Mesenchymal stem cell (in vitro differentiated cells and primary cell): ENCODE measurements at regions not wholly inside any gene's neighbourhood (a gene's known extent, or its start where the extent isn't known, plus 50 kb on each side); places are given as distances from the start of the nearest gene placed in this dataset.

Experiments used
- DNase-seq: peaks from one replicate; pipeline ENCODE4 v3.0.0-alpha.2; 2013
- H2AFZ ChIP-seq: one replicate; pipeline ENCODE4 v1.6.1; 2013; ENCODE audit warnings: low read depth, mild to moderate bottlenecking, control low read depth, inconsistent platforms, low read length, moderate library complexity
- H2AK5ac ChIP-seq: 2 replicates; pipeline ENCODE4 v1.6.1; 2013; ENCODE audit warnings: low read length, moderate library complexity, mild to moderate bottlenecking, inconsistent platforms; ENCODE audit not compliant: severe bottlenecking
- H2BK120ac ChIP-seq: one replicate; pipeline ENCODE4 v1.6.1; 2013; ENCODE audit warnings: low read depth, mild to moderate bottlenecking, inconsistent platforms, low read length, moderate library complexity
- H2BK12ac ChIP-seq, 2 experiments: one replicate each; pipeline ENCODE4 v1.6.1; 2013; ENCODE audit warnings: inconsistent platforms in 2 of 2, low read length in 2 of 2, mild to moderate bottlenecking in 2 of 2, moderate library complexity in 2 of 2, control low read depth in 1 of 2
- H2BK15ac ChIP-seq: one replicate; pipeline ENCODE4 v1.6.1; 2013; ENCODE audit warnings: mild to moderate bottlenecking, low read depth, inconsistent platforms; ENCODE audit not compliant: poor library complexity, severe bottlenecking
- H2BK5ac ChIP-seq: 2 replicates; pipeline ENCODE4 v1.6.1; 2013; ENCODE audit warnings: low read depth, mild to moderate bottlenecking, low read length, control low read depth, inconsistent platforms; ENCODE audit not compliant: poor library complexity, severe bottlenecking
- H3K14ac ChIP-seq, 2 experiments: one replicate each; pipeline ENCODE4 v1.6.1; 2013; ENCODE audit warnings: inconsistent platforms in 2 of 2, low read length in 2 of 2, control low read depth in 1 of 2, mild to moderate bottlenecking in 1 of 2, moderate library complexity in 1 of 2
- H3K18ac ChIP-seq, 2 experiments: one replicate each; pipeline ENCODE4 v1.6.1; 2013; ENCODE audit warnings: inconsistent platforms in 2 of 2, low read length in 2 of 2, control low read depth in 1 of 2, low read depth in 1 of 2, mild to moderate bottlenecking in 1 of 2
- H3K23ac ChIP-seq, 2 experiments: one replicate each; pipeline ENCODE4 v1.6.1; 2013; ENCODE audit warnings: inconsistent platforms in 2 of 2, low read length in 2 of 2, mild to moderate bottlenecking in 2 of 2, moderate library complexity in 2 of 2, control low read depth in 1 of 2
- H3K27ac ChIP-seq: 2 replicates; pipeline ENCODE4 v1.5.1; 2013; ENCODE audit warnings: mild to moderate bottlenecking, moderate library complexity, low read length, control low read depth, inconsistent platforms; ENCODE audit not compliant: poor library complexity, severe bottlenecking
- H3K27me3 ChIP-seq, 2 experiments: 2 replicates each; pipeline versions ENCODE4 v1.6.1 to v1.7.0; 2013; ENCODE audit warnings: low read length in 2 of 2, mild to moderate bottlenecking in 2 of 2, moderate library complexity in 2 of 2, control low read depth in 1 of 2, inconsistent platforms in 1 of 2; ENCODE audit not compliant: control insufficient read depth in 1 of 2, insufficient read depth in 1 of 2
- H3K36me3 ChIP-seq, 2 experiments: 2 replicates each; pipeline versions ENCODE4 v1.6.1 to v1.7.0; 2013; ENCODE audit warnings: low read length in 2 of 2, control low read depth in 1 of 2, inconsistent platforms in 1 of 2, low read depth in 1 of 2, mild to moderate bottlenecking in 1 of 2; ENCODE audit not compliant: insufficient read depth in 2 of 2, control insufficient read depth in 1 of 2
- H3K4ac ChIP-seq, 2 experiments: one replicate each; pipeline ENCODE4 v1.6.1; 2013; ENCODE audit warnings: inconsistent platforms in 2 of 2, low read length in 2 of 2, mild to moderate bottlenecking in 2 of 2, moderate library complexity in 2 of 2, control low read depth in 1 of 2, low read depth in 1 of 2
- H3K4me1 ChIP-seq: 2 replicates; pipeline ENCODE4 v1.6.1; 2013; ENCODE audit warnings: low read depth, low read length, control low read depth; ENCODE audit not compliant: control insufficient read depth, insufficient read depth
- H3K4me2 ChIP-seq: 2 replicates; pipeline ENCODE4 v1.6.1; 2013; ENCODE audit warnings: low read length, mild to moderate bottlenecking, inconsistent platforms; ENCODE audit not compliant: poor library complexity, severe bottlenecking
- H3K4me3 ChIP-seq, 2 experiments: 2 replicates each; pipeline versions ENCODE4 v1.5.1 to v1.7.0; 2013; ENCODE audit warnings: low read length in 2 of 2, mild to moderate bottlenecking in 2 of 2, control low read depth in 1 of 2, low read depth in 1 of 2; ENCODE audit not compliant: insufficient read depth in 1 of 2
- H3K79me1 ChIP-seq: replicated peaks from 2 replicates; pipeline ENCODE4 v1.6.1; 2013; ENCODE audit warnings: mild to moderate bottlenecking, control low read depth, low read length, inconsistent platforms; ENCODE audit not compliant: poor library complexity, severe bottlenecking
- H3K9ac ChIP-seq: 2 replicates; pipeline ENCODE4 v1.7.0; 2013; ENCODE audit warnings: mild to moderate bottlenecking, low read length, moderate library complexity
- H3K9me3 ChIP-seq: 2 replicates; pipeline ENCODE4 v1.7.0; 2013; ENCODE audit warnings: mild to moderate bottlenecking, low read length; ENCODE audit not compliant: control insufficient read depth
- H4K8ac ChIP-seq: one replicate; pipeline ENCODE4 v1.6.1; 2013; ENCODE audit warnings: inconsistent platforms, mild to moderate bottlenecking, low read length, moderate library complexity
- H4K91ac ChIP-seq: one replicate; pipeline ENCODE4 v1.6.1; 2013; ENCODE audit warnings: mild to moderate bottlenecking, low read length, inconsistent platforms
- WGBS: methylation state at CpG from one replicate; pipeline ENCODE4 v1.1.7; 2013; ENCODE audit warnings: mixed read lengths; 5-methylcytosine and 5-hydroxymethylcytosine counted together

DNA sequence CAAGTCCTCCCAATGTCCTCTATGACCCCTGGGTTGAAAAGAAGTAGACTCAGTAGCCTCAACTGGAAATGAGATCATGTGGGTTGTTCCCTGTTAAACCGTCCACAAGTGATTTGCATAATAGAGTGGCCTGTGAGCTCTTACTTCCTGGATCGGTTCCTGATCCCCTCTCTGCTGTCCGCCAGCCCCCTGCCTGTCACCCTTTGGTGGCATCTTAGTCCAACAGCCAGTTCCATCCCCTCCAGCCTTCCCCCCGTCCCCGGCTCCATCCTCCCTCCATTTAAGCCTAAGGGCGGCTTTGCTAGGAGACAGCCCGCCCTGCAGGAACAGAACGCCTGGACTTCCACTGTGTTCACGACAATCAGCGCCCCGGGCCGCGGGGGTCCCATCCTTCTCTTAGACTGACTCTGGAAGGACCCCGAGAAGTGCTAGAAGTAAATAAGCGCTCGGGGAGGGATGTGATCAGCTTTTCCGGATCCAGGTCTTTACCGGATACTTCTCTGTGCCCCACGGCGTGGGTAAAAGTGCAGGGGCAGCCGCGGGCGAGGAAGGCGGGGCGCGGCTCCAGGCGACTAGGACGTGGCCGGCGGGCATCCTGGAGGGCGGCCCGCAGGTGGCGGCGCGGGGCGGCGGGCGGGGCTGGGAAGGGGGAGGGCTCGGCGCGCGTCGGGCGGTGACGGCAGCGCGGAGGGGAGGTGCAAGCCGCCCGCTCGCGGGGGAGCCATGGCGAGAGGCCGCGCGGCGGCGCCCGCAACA lies 51.2 kb upstream of the ULK4 start:
- peak overlapping the region in 1 of 2 experiments; percentile 60 for H3K4ac ChIP-seq

DNA sequence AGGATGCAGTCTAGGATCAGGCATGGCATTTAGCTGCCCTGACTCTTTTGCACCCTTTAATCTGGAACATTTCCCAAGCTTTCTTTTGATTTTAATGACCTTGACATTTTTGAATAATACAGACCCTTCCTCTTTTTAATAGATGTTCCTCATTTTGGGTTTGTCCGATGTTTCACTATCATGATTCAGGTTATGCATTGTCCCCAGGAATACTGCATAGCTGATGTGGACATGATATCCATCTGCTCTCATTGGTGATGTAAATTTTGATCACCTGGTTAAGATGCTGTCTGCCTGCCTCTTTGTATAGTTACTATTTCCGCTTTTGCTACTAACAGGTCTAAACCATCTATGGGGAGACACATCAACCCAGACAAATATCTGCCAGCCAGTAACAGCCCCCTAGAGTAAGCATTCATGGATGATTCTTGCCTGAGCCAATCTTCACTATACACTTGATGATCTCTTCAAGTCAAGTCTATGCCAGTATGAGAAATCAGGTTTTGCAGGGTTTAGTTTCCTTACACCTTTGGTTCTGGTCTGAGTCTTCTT lies 50.6 kb upstream of the ULK4 start:
- H3K9ac ChIP-seq, result peak overlapping the region; percentile 93
- 98% methylated on average over 2 of the region's 2 CpGs for WGBS
- H3K79me1 ChIP-seq, result peaks cover 6% of the 10 kb centered on the region
- H4K8ac ChIP-seq, result no peak overlapping the region
- no peak overlapping the region for H3K14ac ChIP-seq
- no peak overlapping the region for H2BK12ac ChIP-seq
- H2BK120ac ChIP-seq, result no peak overlapping the region
- no peaks in the 10 kb centered on the region for H3K36me3 ChIP-seq
- no peak overlapping the region for H4K91ac ChIP-seq
- H3K4ac ChIP-seq, result no peak overlapping the region
- DNase-seq, result no peak
- no peak overlapping the region for H3K23ac ChIP-seq
- H2AFZ ChIP-seq, result no peak overlapping the region
- no peak overlapping the region for H2BK15ac ChIP-seq
- H3K4me1 ChIP-seq, result peaks cover 9% of the 10 kb centered on the region
- H2BK5ac ChIP-seq, result no peak overlapping the region
- H3K27ac ChIP-seq, result no peak overlapping the region
- no peaks in the 10 kb centered on the region for H3K9me3 ChIP-seq
- H3K27me3 ChIP-seq, result no peaks in the 10 kb centered on the region
- no peak overlapping the region for H3K4me2 ChIP-seq
- no peak overlapping the region for H3K18ac ChIP-seq
- peak overlapping the region in 1 of 2 experiments; percentile 82 for H3K4me3 ChIP-seq
- H2AK5ac ChIP-seq, result no peak overlapping the region

More for the DNA sequence above, 51.2 kb upstream of the ULK4 start:
- peak overlapping the region; percentile 95 for H2BK15ac ChIP-seq
- H3K18ac ChIP-seq, result peak overlapping the region; percentile 69 to 89
- peak overlapping the region; percentile 93 for H3K4me2 ChIP-seq
- H2BK5ac ChIP-seq, result no peak overlapping the region
- H2BK12ac ChIP-seq, result peak overlapping the region in 1 of 2 experiments; percentile 78
- no peaks in the 10 kb centered on the region for H3K27me3 ChIP-seq
- H3K79me1 ChIP-seq, result peaks cover 7% of the 10 kb centered on the region
- WGBS, result 3% methylated on average over 30 of the region's 58 CpGs
- H3K23ac ChIP-seq, result no peak overlapping the region
- no peaks in the 10 kb centered on the region for H3K9me3 ChIP-seq
- H3K14ac ChIP-seq, result peak overlapping the region in 1 of 2 experiments; percentile 61
- H2BK120ac ChIP-seq, result peak overlapping the region; percentile 38
- H3K9ac ChIP-seq, result peak overlapping the region; percentile 93
- peak overlapping the region; percentile 90 for H4K91ac ChIP-seq
- H3K4me3 ChIP-seq, result peak overlapping the region; percentile 82 to 92
- peak; percentile 70 for DNase-seq
- H3K36me3 ChIP-seq, result no peaks in the 10 kb centered on the region
- H4K8ac ChIP-seq, result peak overlapping the region; percentile 90
- peak overlapping the region; percentile 72 for H2AFZ ChIP-seq
- H3K27ac ChIP-seq, result peak overlapping the region; percentile 8
- H3K4me1 ChIP-seq, result peaks cover 9% of the 10 kb centered on the region
- H2AK5ac ChIP-seq, result no peak overlapping the region
